GM18519 (cell line): ENCODE measurements at regions not wholly inside any gene's neighbourhood (a gene's known extent, or its start where the extent isn't known, plus 50 kb on each side); places are given as distances from the start of the nearest gene placed in this dataset.

Experiments used
- ATAC-seq: cut with Tn5 transposase; IDR thresholded peaks from one replicate; pipeline ENCODE4 v1.9.1; 2021; ENCODE audit warnings: mild to moderate bottlenecking, moderate library complexity; ENCODE audit not compliant: unreplicated experiment, low FRiP score

GRCh38 chr2:122145856-122146255 is 390.4 kb downstream of the TSN start:
- no peak for ATAC-seq

GRCh38 chr2:122148128-122148767 is 392.8 kb downstream of the TSN start:
- peak; percentile 70 for ATAC-seq

GRCh38 chr2:122150524-122151280 is 395.3 kb downstream of the TSN start:
- ATAC-seq, result no peak

GRCh38 chr2:122152571-122152970 is 397.1 kb downstream of the TSN start:
- ATAC-seq, result no peak

GRCh38 chr2:122156176-122156890 is 400.9 kb downstream of the TSN start:
- no peak for ATAC-seq

GRCh38 chr2:122157158-122157557 is 401.7 kb downstream of the TSN start:
- ATAC-seq, result no peak

- ATAC-seq, result peak; percentile 56
These were observed 408.2 kb downstream of the TSN start for GRCh38 chr2:122163617-122164016.

GRCh38 chr2:122164964-122165363 is 409.5 kb downstream of the TSN start:
- no peak for ATAC-seq

- no peak for ATAC-seq
These were observed 411.4 kb downstream of the TSN start for GRCh38 chr2:122166820-122167219.

GRCh38 chr2:122167515-122167914 is 412.1 kb downstream of the TSN start:
- ATAC-seq, result no peak

GRCh38 chr2:122168799-122169198 is 413.3 kb downstream of the TSN start:
- ATAC-seq, result no peak

- ATAC-seq, result no peak
These were observed 417.4 kb downstream of the TSN start for GRCh38 chr2:122172812-122173211.

- no peak for ATAC-seq
These were observed 418.6 kb downstream of the TSN start for GRCh38 chr2:122174061-122174460.

GRCh38 chr2:122179492-122180165 is 424.2 kb downstream of the TSN start:
- no peak for ATAC-seq

- ATAC-seq, result no peak
These were observed 425.5 kb downstream of the TSN start for GRCh38 chr2:122180972-122181371.

GRCh38 chr2:122182616-122183355 is 427.3 kb downstream of the TSN start:
- no peak for ATAC-seq

- no peak for ATAC-seq
These were observed 428.4 kb downstream of the TSN start for GRCh38 chr2:122183890-122184289.

- no peak for ATAC-seq
These were observed 431.3 kb downstream of the TSN start for GRCh38 chr2:122186761-122187222.

GRCh38 chr2:122191331-122191730 is 435.9 kb downstream of the TSN start:
- ATAC-seq, result no peak

GRCh38 chr2:122193622-122194021 is 438.2 kb downstream of the TSN start:
- no peak for ATAC-seq
